KG1 (cell line): ENCODE measurements at regions not wholly inside any gene's neighbourhood (a gene's known extent, or its start where the extent isn't known, plus 50 kb on each side); places are given as distances from the start of the nearest gene placed in this dataset.
A peak's percentile ranks its signal among the peaks of the same experiment; 100 is the strongest.
"Not testable (repeated sequence)": the region's sequence is repeated elsewhere in the genome, so short reads cannot be mapped to it uniquely, and the experiment has no call there.

Experiments
- DNase-seq: peaks from one replicate; lab custom pipeline; 2025; lab: John Stamatoyannopoulos, UW

DNA sequence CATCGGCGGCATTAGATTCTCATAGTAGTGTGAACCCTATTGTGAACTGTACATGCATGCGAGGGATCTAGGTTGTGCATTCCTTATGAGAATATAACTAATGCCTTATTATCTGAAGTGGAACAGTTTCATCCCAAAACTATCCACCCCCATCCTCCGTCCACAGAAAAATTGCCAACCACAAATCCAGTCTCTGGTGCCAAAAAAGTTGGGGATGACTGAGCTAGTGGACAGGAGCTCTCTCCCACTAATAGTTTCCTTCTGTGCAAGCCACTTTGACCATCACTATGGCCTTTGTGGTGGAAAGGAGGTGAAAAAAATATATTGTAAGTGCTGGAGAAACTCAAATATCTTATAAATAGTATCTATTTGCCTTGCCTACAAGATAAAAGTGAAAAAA is 857.8 kb downstream of the DIAPH3 start:
- DNase-seq, result no peak

DNA sequence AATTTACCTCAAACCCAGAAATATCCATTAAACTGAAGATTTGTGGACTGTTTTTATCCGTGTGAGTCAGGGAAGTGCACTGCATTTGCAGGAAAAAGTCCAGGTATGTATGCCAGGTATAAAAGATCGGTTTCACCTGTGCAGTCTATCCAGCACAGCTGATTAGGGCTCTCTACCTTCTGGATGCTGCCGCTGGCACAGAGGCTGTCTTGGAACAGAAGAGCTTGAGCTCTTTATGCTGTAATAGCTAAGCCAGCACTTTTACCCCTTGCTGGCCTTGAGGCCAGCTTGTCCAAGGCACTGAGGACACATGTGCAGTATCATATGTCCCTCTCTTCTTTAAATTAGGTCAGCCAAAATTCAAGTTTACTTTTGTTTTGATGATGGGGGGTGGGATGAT is 851.0 kb downstream of the DIAPH3 start:
- DNase-seq, result no peak

DNA sequence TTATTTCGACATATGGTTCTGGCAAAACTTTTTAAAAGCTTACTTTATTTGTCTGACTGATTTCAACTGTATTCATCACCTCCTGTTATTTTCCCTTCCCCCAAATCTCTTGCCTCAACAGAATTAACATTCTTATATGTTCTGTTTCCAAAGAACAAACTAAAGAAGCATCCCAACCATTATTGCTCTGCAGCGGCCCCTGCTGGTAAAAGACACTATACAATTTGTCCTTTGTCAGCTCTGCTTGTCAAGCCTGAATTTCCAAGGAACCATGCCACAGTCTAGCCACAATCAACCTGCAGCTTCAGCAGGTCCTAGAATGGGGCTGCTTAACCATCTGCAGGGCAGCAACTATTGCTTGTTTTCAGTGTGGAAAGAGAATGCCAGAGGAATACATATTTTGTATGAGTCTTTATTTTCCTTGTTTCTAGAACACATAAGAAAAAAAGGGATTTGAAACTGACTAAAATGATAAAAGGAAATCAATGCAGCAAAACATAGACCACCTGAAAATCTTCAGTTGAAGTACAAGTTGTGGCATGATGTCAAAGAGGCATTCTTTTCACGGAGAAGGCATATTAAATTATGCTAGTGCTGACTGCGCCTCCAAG is 845.3 kb downstream of the DIAPH3 start:
- DNase-seq, result peak; percentile 67

DNA sequence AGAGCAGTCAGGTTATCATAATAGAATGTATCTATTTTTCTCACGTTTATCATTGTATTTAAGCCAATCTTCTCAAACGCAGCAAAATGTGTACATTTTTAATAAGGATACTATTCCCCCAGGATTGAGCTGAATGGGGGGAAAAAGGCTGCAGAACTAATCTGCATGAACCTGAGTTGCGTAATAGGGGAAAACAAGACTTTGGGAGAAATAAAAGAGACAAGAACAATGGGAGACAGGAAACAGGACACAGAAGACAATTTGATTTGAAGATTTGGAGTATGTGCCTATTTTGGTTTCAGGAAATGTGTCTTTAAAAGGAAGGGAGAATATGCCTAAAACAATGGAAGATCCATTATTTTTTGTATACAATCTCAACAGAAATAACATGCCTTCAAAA is 844.5 kb downstream of the DIAPH3 start:
- no peak for DNase-seq

DNA sequence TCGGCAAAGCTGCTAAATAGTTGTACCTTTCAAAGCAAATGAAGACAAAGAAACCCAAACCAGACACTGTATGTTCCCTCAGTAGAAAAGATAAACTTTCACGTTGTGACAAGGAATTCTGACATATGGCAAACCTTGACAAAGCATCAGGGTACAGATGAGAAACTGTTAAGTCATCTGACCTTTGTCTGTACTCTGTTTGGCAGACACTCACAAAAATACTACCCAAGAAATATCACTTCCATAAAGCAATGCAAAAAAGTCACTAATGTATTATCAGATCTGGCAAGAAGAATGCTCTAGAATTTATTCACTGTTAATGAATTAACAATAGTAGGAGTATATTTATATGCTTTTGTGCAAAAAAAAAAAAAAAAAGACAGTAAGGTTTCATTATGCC is 843.7 kb downstream of the DIAPH3 start:
- DNase-seq, result no peak

DNA sequence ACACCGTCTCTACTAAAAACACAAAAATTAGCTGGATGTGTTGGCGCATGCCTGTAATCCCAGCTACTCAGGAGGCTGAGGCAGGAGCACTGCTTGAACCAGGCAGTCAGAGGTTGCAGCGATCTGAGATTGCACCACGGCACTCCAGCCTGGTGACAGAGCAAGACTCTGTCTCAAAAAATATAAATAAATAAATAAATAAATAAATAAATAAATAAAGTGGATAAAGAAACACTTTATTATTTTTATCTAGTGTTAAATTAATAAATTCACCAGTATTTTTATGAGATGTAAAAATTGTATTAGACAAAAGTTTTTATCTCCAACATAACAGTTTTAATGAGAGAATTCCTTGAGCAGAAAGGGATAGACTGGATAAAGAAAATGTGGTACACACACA is 839.3 kb downstream of the DIAPH3 start:
- DNase-seq, result not testable (repeated sequence)

DNA sequence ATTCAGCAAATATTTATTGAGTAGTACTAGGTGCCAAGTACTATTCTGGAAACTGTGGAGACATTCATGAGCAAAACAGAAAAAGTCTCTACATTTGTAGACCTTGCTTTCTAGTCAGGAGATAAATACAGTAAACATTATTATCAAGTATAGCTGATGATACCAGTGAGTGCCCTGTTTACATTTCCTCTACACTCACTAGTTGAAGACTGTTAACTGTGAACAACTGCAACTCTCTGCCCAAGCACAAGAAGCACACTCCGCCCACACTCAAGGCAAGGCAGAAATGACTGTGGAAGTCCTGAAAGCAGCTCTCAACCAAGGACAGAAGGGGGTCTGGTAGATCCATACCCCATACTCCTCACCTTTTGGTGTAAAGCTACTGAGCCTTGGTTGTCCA is 837.0 kb downstream of the DIAPH3 start:
- DNase-seq, result no peak

DNA sequence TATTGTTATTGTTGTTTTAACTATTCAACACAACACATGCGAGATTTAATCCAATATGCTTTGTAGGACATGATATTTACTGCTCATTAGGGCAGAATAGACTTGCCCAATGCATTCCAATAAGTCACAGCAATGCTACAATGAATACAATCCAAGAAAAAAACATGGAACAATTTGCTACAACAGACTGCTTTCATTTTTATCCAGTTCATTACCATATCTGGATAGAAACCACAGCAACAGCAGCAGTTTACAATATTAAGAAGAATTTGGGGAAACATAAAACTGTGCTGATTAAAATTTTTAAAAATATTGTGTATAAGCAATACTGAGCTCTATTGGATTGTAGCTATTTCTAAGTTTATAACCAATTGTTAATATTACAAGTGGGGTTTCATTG is 833.0 kb downstream of the DIAPH3 start:
- no peak for DNase-seq

DNA sequence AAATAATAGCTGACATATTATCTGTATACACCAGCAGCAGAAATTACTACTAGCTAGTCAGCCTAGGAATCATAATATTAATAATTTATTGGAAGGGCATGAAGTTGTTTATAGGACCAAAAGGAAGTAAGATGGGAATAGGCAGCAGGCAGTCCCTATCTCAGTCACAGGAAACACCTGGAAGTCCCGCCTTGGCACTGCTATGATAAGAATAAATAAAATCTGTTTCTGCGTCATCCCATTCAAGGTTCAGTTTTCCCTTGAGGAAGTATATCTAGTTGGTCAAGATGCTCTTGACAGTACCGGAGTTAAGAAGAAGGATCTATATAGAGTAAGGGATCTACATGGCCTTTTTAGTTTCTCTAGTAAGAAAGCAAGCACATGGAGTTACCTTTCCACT is 830.8 kb downstream of the DIAPH3 start:
- no peak for DNase-seq

DNA sequence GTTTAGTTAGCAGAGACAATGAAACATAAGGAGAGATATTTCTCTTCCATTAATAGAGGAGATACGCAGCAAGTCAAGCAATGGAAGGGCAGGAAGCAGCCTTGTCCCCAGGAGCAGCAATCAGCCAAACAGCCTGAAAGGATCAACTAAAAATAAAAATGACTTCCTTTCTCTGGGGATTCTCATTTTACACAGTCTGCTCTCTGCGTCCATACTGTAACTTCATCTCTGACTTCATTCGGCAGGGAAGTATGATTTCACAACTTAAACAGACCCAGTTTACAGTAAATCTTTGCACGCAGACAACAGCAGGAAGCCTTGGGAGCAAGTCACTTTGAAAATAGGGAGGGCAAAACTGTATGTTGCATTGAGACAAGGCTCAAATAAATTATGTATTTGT is 826.7 kb downstream of the DIAPH3 start:
- no peak for DNase-seq

DNA sequence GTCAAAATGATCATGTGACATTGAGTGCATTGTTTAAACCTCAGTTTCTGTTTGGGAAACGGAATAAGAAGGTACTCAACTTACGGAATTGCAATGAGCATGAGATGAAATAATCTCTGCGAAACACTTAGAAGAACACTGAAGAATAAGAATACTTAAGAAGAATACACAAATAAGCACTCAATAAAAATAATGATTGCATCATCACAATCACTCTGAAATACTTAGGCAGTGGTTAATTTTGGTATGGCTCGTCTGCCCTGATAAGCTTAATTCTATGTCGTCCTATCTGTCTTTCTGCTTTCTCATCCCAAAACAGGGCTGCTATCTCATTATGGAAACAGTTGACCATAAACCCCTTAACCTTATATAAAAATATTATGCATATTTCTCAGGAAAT is 823.6 kb downstream of the DIAPH3 start:
- no peak for DNase-seq

DNA sequence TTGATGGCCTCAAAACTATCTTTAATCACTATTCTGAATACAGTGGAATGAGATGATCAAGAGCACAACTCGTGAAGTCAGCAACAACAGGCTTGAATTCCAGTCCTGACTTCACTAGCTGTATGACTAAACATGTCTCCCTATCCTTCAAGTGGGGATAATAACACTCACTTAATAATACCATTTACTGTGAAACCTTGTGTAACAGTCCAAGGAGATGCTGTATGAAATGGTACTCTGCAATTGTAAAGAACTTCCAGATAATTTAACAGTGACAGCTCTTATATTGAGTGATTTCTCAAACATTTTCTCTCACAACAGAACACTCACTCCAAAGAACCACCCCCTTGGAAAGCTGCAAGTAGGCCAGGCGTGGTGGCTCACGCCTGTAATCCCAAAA is 823.1 kb downstream of the DIAPH3 start:
- no peak for DNase-seq

DNA sequence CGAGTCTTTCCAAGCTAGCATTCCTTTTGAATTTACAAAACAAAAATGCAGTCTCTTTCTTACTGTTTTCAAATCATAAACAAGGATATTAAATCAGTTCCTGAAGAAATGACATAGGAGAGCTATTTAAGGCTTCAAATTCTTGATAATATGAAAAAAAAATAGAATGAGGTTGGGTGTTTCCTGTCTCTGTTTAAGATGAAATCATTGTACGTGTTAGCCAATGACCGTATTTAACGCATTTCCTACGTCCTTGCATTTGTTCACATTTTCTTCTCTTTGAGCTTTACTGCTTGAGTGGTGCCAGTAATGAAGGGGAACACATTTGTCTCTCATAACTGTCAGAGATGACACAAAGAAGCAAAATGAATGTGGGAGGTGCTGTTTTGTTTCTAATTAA is 821.3 kb downstream of the DIAPH3 start:
- no peak for DNase-seq

DNA sequence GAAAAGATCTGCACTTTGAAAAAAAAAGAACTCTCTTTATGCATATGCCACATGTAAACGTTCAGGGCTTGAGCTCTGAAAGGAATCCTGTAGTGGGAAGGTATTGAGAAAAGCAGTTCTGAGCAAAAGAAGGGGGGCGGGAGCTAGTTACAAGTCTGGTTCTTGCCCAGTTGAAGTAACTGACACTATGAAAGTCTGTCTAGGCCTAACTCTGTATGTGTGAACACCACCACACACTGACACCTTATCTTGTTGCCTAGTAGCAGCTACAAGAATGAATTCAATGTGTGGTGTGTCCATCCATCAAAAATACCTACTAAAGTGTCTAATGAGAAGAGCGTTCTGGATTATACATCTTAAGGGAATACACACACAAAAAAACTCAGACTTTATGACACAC is 820.6 kb downstream of the DIAPH3 start:
- DNase-seq, result no peak

DNA sequence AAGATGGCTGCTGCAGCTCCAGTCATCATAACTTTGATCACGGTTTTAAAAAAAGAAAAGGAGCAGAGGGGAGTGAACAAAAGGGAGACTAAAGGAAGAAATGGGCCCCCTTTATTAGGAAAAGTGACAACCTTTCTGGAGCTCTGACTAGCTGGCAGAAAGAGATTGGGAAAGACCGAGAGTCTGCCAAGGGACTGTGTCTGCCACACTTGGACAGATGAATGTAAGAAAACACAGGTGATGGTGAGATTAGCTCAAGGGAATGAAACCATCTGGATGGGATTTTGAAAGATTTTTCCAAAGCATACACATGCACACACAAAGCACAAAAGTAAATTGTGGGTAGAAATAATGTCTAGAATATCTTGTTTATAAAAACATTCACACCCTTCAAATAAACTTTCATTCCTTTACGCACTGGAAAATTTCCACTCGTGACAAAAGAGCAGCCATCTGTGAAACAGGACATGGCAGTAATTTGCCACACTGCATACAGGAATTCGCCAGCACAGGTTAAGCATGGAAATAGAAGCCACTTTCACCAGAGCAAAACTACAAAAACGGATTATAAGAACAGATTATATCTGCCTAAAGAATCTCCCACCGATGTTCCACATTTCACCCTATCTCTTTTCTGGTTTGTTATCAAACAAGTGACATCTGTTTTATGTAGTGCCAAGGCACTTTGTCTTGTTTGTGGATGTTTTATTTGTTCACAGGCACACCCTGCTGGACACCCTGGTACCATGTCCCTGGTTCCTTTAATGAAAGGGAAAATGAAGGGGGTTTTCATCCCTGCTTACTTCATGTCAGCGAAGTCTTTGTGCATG is 819.5 kb downstream of the DIAPH3 start:
- DNase-seq, result no peak

DNA sequence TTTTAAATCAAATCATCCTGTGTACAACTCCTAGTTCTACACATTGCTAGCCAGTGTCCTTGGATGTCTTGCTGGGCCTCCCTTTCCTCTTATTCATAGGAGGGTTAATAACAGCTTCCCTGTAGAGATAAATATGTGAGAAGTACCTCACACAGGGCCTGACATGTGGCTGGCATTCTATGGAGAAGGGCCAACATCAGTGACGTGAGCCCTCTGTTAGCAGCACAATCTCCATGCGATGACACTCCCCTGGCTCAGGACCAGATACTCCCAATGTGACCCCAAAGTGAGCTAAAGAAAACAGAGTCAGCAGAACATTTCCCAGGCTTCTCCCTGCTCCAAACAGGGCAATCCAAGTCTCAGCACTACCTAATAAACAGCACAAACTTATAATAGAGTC is 818.4 kb downstream of the DIAPH3 start:
- no peak for DNase-seq

DNA sequence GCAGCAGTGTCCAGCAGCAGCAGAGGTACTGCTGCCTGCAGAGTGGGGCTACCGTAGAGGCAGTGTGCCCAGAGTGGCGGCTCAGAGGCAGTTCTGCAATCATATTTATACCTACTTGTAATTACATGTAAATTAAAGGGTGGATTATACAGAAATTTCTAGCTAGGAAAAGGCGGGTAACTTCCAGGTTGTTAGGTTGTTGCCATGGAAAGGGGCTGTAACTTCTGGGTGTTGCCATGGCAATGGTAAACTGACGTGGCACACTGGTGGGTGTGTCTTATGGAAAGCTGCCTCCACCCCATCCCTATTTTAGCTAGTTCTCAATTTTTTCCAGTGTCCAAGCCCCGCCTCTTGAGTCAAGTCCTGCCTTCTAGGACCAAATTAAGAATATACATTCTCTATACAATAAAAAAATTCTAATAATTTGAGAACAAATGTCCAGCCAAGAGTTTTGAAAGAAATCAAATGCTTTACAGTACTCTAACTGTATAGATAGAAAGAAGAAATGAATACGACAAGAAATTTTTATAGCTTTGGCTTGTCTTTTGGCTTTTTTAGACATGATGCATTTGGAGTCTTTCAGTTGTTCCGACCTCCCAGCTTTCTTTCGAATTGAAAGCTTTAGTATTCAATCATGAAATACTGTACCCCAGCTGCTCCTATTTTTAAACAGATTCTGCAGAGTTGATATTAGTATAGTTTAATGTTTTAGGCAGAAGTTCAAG is 816.6 kb downstream of the DIAPH3 start:
- DNase-seq, result no peak

DNA sequence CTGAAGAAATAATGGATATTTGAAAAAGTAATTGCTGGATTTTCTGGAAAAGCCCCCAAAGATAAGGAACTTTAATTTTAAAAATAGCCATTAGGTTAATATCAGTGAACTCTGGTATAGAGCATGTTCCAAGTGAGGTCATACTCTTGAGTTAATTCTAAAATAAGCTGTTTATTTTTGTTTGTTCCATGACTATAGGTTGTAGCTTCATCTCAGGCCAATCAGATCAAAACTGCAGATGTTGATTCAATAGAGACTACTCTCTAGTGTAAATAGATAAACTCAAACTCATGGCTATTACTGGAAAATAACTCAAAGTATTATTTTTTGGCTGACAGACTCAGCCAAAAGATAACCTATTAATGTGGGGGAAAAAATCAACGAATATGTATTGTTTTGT is 815.1 kb downstream of the DIAPH3 start:
- no peak for DNase-seq

DNA sequence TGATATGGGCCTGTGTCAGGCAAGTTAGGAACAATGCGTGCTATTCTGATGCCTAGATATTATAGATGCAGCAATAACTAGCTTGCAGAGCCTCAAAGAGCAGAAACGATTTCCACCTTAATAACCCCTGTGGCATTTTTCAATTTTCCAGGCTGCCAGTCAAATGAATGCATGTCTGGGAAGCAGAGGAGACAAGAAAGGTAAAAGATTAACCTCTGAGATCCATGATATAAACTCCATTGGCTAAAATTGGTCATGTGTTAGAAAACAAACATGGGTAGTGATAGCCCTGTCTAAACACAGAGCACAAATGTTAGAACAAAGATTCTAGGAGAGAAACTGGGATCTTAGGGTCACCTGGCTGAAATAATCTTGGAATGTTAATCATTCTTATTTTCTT is 811.1 kb downstream of the DIAPH3 start:
- DNase-seq, result no peak

DNA sequence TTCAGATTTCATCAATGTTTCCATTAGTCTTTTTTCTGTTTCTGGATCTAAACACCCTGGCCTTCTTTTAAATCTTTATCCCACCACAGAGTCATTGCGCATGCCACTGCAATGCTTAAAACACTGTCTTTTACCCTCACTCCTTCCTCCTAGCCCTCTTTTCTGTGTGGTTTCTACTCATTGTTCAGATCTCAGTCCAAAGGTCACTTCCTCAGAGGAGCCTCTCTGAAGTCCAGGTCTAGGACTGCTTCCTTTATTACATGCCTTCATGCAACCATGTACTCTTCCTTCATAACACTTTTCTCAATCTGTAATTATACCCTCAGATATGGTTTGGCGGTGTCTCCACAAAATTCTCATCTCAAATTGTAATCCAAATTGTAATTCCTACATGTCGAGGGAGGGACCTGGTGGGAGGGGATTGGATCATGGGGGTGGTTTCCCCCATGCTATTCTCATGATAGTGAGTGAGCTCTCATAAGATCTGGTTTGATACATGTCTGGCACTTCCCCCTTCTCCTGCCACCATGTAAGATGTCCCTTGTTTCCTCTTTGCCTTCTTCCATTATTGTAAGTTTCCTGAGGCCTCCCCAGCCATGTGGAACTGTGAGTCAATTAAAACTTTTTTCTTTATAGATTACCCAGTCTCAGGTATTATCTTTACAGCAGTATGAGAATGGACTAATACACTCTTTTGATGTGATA is 808.9 kb downstream of the DIAPH3 start:
- no peak for DNase-seq

DNA sequence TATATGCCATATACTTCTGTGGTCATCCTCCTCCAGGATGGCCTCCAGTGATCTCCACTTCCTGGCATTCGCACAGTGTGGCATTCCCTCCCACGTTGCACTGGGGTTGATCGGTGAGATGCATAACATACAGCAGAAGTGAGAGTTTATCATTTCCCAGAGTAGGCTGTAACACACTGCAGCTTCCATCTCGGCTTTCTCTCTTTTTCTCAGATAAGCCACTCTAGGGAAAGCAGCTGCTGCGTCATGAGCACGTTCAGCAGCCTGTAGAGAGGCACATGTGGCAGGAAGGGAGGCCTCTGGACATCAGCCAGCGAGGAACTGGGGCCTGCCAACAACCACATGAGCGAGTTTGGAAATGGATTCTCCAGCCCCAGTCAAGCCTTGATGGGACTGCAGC is 807.1 kb downstream of the DIAPH3 start:
- DNase-seq, result no peak

DNA sequence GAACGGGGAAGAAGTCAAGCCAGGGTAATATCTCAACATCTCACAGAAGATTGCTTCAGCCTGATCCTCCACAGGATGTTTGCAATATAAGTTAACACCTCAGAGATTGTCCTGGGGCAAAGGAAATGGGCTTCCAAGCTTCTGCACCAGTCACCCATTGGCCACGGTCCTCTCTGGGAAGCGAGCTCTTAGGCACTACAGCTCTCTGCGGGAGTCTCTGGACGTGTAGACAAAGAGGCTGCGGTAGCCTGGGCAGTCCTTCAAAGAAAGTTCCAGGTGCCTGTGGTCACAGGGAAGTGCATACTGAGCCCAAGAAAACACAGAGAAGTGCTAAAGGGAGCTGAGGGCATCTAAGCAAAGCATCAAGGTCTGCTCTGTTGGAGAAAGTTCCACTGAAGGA is 805.7 kb downstream of the DIAPH3 start:
- DNase-seq, result no peak

DNA sequence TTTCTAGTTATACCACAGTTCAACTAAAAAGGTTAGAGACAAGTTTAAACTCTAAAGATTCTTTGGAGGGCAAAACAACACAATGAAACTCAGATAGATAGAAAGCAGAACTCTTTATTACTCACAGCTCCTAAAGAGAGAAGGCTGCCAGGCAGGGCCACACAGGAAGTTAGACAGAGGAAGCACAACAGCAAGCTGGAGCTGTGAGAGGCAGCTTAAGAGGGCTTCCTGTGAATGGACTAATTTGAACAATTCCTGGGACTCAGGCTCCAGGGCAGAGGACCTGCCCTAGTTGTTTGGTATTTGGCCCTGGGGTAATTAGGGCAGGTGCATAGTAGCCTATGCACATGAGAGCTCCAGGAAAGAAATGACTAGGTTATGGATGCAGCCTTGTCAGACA is 803.6 kb downstream of the DIAPH3 start:
- no peak for DNase-seq
